Stromal cell of bone marrow (primary cell): ENCODE measurements at regions not wholly inside any gene's neighbourhood (a gene's known extent, or its start where the extent isn't known, plus 50 kb on each side); places are given as distances from the start of the nearest gene placed in this dataset.

Experiments used
- DNase-seq: peaks from one replicate; pipeline ENCODE4 v3.0.0-alpha.2; 2012; ENCODE audit warnings: low read depth

DNA sequence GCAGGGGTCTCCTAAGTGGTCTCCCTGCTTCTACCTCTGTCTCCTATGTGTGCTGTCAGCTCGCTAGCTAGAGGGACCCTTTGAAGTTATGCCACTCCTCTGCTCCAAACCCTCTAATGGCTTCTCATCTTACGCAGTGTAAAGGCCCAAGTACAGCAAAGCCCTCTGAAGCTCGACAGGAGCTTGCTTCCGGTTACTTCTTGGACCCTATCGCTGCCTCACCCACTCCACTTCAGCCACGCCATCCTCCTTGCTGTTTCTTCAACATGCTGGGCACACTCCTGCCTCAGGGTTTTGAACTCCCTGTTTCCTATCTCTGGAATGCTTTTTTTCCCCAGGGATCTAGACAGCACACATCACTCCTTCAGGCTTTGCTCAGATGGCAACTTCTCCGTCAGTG, 102.3 kb upstream of the F3 start:
- DNase-seq: no peak

GRCh38 chr1:94642617-94643321, 101.2 kb upstream of the F3 start:
- no peak for DNase-seq

GRCh38 chr1:94641990-94642389, 100.4 kb upstream of the F3 start:
- DNase-seq: no peak

DNA sequence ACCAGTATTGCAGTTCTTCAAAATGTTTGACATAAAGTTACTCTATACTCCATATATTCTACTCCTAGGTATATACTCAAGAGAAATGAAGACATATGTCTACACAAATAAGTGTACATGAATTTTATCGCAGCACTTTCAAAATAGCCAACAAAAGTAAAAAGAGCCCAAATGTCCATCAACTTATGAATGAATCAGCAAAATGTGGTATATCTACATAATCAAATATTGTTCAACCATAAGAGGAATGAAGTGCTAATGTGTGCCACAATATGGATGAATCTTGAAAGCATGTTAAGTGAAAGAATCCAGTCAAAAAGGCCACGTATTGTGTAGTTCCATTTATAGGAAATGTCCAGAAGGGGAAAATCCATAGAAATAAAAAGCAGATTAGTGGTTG, 98.6 kb upstream of the F3 start:
- DNase-seq: no peak

GRCh38 chr1:94637121-94637520, 95.6 kb upstream of the F3 start:
- no peak for DNase-seq

DNA sequence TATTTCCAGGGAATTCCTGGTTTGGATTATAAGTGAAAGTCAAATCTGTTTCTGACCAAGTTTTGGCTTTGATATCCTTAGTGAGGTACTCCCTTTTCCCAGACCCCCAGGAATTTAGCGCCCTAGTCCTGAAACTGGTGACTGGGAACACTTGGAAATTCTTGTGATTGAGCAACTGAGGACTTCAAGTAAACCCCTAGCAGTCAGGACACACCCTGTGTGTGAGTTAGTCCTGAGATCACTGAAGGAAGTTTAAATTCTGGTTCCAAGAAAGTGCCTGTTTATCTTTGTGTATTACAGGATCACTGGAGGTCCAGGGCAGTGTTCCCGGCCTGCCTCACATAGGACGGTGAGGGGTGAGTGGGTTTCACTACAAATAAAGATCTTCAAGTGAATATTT, 95.1 kb upstream of the F3 start:
- DNase-seq: peak; percentile 7

DNA sequence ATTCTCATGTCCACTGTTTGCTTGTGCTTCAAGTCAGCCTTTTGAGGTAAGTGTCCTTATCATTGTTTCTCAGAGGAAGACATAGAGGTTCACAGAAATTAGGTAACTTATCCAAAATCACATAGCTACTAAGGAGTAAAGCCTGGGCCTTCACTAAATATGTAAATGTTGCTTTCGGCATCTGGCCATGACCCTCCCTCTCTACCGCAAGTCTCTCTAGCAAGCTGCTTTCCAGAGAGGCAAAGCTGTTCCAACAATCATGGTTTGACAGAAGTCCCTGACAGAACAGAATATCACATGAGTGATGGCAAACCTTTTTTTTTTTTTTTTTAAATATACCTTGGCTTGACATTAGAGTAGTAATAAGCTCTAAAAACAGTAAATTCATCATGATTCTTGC, 94.5 kb upstream of the F3 start:
- no peak for DNase-seq

DNA sequence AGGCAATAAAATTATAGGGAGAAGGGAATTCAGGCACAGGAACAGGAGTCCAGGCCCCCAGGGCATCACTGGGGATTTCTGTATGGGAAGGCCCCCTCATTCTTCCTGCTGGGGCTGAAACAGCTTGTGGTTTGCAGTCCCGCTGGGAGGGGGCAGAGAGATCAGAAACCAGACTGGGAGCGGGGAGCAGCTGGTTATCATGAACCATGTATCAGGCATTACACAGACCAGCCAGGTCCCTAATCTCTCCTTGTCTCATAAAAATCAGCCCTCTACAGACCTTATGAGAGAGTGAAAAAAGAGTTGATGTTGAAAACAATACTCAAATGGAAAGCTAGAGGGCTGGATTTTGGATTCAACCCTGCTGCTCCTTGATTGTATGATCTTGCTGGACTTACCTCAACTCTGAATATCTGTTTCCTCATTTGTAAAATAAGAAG, 93.4 kb upstream of the F3 start:
- DNase-seq: no peak

DNA sequence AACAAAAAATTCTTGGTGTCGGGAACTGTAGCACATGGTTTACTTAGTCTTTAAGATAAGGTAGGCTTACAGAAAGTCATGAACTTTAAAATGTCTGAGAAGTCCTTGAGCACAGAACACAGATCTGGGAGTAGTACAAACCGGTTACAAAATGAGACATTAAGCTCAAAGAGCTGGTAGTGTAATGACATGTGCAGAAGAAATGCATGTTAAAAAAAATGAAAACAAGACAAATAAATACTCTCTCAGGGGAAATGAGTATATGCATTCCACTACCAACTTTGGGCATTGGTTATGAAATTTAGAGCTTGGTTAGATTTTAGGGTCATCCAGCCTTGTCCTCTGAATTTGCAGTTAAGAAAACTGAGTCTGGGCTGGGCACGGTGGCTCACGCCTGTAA, 91.5 kb upstream of the F3 start:
- peak; percentile 33 for DNase-seq

DNA sequence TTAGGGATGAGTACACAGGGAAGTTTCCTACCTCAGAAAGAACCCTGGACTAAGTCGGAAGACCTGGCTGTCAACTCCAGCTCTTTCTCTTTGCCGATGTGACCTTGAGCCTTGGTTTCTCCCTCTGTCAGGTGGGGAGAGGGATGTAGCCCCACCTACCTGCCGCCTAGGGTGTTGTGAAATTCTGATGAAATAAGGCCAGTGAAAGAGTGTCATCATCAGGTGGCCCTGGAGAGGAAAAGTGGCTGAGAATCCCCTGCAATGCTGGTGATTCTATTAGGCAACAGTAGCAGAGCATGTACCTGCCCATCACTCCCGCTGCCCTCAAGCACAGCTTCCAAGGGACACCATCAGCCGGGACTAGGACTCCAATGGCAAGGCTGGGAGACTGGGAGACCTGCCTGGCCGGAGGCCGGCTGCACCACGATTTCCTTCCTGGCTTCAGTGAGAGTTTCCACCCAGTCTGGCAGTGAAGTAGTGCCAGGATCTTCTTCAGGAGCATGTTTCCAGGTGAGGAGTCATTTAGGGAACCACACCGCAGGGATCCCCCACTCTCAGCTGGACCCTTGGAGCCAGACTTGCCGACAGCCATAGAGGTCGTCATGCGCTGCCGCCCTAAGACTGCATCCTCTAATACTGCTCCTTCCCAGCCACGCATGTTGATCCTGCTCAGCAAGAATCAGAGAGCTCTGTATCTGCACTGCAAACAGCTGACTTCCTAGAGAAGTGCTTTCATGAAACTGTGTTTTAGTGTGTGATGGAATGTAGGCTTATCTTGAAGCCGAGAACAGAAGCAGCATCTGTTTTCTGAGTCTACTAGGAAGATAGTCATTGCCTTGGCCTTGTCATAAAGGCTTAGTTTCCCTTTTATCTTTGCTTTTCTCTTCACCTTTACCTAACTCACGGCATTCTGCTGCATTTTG, 88.0 kb upstream of the F3 start:
- DNase-seq: no peak

- DNase-seq: no peak
These were observed 86.9 kb upstream of the F3 start for GRCh38 chr1:94628499-94628843.

- no peak for DNase-seq
These were observed 86.4 kb upstream of the F3 start for GRCh38 chr1:94627771-94628498.

DNA sequence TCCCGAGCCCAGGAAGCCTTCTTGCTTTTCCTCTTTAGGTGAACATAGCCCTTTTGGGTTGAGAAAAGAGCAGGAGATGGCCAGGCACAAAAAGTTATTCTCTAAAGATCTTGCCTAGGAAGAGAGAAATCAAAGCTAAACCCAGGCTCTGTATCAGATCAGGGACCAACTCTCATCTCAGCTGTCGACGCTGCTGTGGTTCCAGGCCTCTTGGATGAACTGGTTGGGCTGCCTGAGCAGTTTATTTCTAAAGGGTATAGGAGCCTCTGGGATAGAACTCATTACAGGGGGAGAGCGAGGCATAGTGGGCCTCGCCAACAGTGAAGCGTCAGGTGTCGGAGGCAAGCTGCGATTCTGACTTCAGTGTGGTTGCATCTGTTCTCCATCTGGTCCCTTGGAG, 82.6 kb upstream of the F3 start:
- DNase-seq: no peak

DNA sequence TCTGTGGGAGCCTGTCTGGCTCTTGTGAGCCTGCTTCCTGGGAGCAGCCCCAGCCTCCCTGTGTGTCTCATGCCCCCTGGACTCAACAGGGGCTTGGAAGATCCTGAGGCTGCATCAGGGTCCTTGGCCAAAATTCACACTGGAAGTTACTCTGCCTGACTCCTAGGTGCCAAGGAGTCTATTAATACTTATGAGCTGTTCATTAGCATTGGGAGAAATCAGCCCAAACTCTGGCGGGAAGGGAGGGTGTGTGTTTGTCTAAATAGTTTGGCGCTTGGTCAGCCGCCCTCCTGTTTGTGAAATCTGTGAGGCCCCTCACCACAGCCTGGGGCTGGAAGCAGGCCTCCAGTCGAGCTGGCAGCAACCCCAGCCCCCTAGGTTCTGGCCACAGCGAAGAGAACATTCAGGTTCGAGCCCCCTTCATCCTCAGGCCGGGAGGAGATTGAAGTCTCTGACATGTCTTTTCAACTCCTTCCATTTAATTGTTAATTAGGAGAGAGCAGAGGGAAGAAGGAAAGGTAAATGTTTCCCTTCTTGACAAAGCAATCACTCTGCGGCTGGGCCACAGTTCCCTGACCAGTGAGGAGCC, 82.1 kb upstream of the F3 start:
- DNase-seq: no peak

GRCh38 chr1:94622757-94623156, 81.2 kb upstream of the F3 start:
- no peak for DNase-seq

GRCh38 chr1:94621802-94622201, 80.2 kb upstream of the F3 start:
- no peak for DNase-seq

GRCh38 chr1:94621395-94621794, 79.8 kb upstream of the F3 start:
- DNase-seq: no peak

GRCh38 chr1:94620345-94621031, 78.9 kb upstream of the F3 start:
- no peak for DNase-seq

- DNase-seq: no peak
These were observed 78.2 kb upstream of the F3 start for GRCh38 chr1:94619731-94620130.

- no peak for DNase-seq
These were observed 76.6 kb upstream of the F3 start for GRCh38 chr1:94617957-94618739.
